GM23338 (cell line): ENCODE measurements at regions not wholly inside any gene's neighbourhood (a gene's known extent, or its start where the extent isn't known, plus 50 kb on each side); places are given as distances from the start of the nearest gene placed in this dataset.

Experiments used
- ATAC-seq: fragments of 200-7000 bp; cut with Tn5 transposase; 3 replicates; pipeline ENCODE4 v1.9.1; 2020
- DNase-seq: peaks from one replicate; pipeline ENCODE4 v3.0.0-alpha.2; 2015; ENCODE audit warnings: low spot score
- H2AFZ ChIP-seq: fragments of 200-600 bp; sonication (generic); 2 replicates; pipeline ENCODE4 v1.8.0; 2016; ENCODE audit warnings: antibody characterized with exemption, mild to moderate bottlenecking, moderate library complexity
- H3F3A ChIP-seq: fragments of 200-600 bp; sonication (generic); replicated peaks from 2 replicates; pipeline ENCODE4 v1.8.0; 2017; ENCODE audit warnings: antibody characterized with exemption, mixed run types, low read depth
- H3K27ac ChIP-seq: fragments of 200-600 bp; sonication (generic); 2 replicates; pipeline ENCODE4 v1.6.1; 2016; ENCODE audit warnings: low read depth
- H3K27me3 ChIP-seq: fragments of 200-600 bp; sonication (generic); 2 replicates; pipeline ENCODE4 v1.8.0; 2016; ENCODE audit warnings: mild to moderate bottlenecking, mixed run types, moderate library complexity; ENCODE audit not compliant: insufficient read depth
- H3K36me3 ChIP-seq: fragments of 200-600 bp; sonication (generic); 2 replicates; pipeline ENCODE4 v1.8.0; 2016; ENCODE audit warnings: mild to moderate bottlenecking; ENCODE audit not compliant: insufficient read depth
- H3K4me1 ChIP-seq: fragments of 200-600 bp; sonication (generic); 2 replicates; pipeline ENCODE4 v1.8.0; 2016; ENCODE audit warnings: mild to moderate bottlenecking, moderate library complexity; ENCODE audit not compliant: insufficient read depth
- H3K4me2 ChIP-seq: fragments of 200-600 bp; sonication (generic); 2 replicates; pipeline ENCODE4 v1.7.1; 2017; ENCODE audit warnings: mixed run types
- H3K4me3 ChIP-seq: fragments of 200-600 bp; sonication (generic); 2 replicates; pipeline ENCODE4 v1.6.1; 2016; ENCODE audit warnings: mixed run types
- H3K79me2 ChIP-seq: fragments of 200-600 bp; sonication (generic); replicated peaks from 2 replicates; pipeline ENCODE4 v1.8.0; 2017; ENCODE audit warnings: mild to moderate bottlenecking; ENCODE audit not compliant: insufficient read depth
- H3K9me2 ChIP-seq: fragments of 200-600 bp; sonication (generic); 2 replicates; pipeline ENCODE4 v1.8.0; 2017; ENCODE audit not compliant: insufficient read depth
- H4K20me1 ChIP-seq: fragments of 200-600 bp; sonication (generic); replicated peaks from 2 replicates; pipeline ENCODE4 v1.8.0; 2017; ENCODE audit warnings: mild to moderate bottlenecking; ENCODE audit not compliant: insufficient read depth
- H3K27ac Mint-ChIP-seq: 2 replicates; pipeline ENCODE4 v1.8.0; 2020; ENCODE audit warnings: inconsistent platforms, mild to moderate bottlenecking, moderate library complexity, mixed read lengths
- H3K27me3 Mint-ChIP-seq: 3 replicates; pipeline ENCODE4 v1.8.0; 2022; ENCODE audit warnings: low read depth, mild to moderate bottlenecking, moderate library complexity, mixed read lengths, inconsistent platforms; ENCODE audit not compliant: insufficient read depth, poor library complexity
- H3K36me3 Mint-ChIP-seq: 3 replicates; pipeline ENCODE4 v1.8.0; 2021; ENCODE audit warnings: low read depth, mild to moderate bottlenecking, inconsistent platforms, moderate library complexity, mixed read lengths
- H3K4me1 Mint-ChIP-seq: 3 replicates; pipeline ENCODE4 v1.8.0; 2020; ENCODE audit warnings: mild to moderate bottlenecking, inconsistent platforms, mixed read lengths
- H3K4me3 Mint-ChIP-seq: 3 replicates; pipeline ENCODE4 v1.8.0; 2021; ENCODE audit warnings: moderate library complexity, mild to moderate bottlenecking, inconsistent platforms, mixed read lengths
- H3K9me3 Mint-ChIP-seq: 3 replicates; pipeline ENCODE4 v1.8.0; 2020; ENCODE audit warnings: moderate library complexity, mild to moderate bottlenecking, inconsistent platforms, mixed read lengths
- CREB1 ChIP-seq: fragments of 250-450 bp; sonication (Bioruptor Pico); IDR thresholded peaks from 2 replicates; pipeline ENCODE4 v1.5.0; 2020; ENCODE audit warnings: low read depth, mild to moderate bottlenecking, moderate library complexity
- EZH2 ChIP-seq: fragments of 200-600 bp; sonication (generic); IDR thresholded peaks from one replicate; pipeline ENCODE4 v1.8.0; 2017; ENCODE audit warnings: antibody characterized with exemption, mild to moderate bottlenecking, low read depth; ENCODE audit not compliant: unreplicated experiment
- EZH2phosphoT487 ChIP-seq: fragments of 200-600 bp; sonication (generic); IDR thresholded peaks from one replicate; pipeline ENCODE4 v1.8.1; 2018; ENCODE audit warnings: antibody characterized with exemption; ENCODE audit not compliant: unreplicated experiment
- JUNB ChIP-seq: IDR thresholded peaks from one replicate; pipeline ENCODE4 v1.6.1; 2016; ENCODE audit warnings: antibody characterized with exemption; ENCODE audit not compliant: unreplicated experiment
- NANOG ChIP-seq: IDR thresholded peaks from 2 replicates; pipeline ENCODE4 v1.6.1; 2016; ENCODE audit warnings: antibody characterized with exemption, borderline replicate concordance
- POLR2AphosphoS5 ChIP-seq: IDR thresholded peaks from 2 replicates; pipeline ENCODE4 v1.6.1; 2016; ENCODE audit warnings: antibody characterized with exemption, low read depth
- REST ChIP-seq: IDR thresholded peaks from one replicate; pipeline ENCODE4 v1.6.1; 2018; ENCODE audit warnings: antibody characterized with exemption; ENCODE audit not compliant: unreplicated experiment
- STAT1 ChIP-seq: IDR thresholded peaks from one replicate; pipeline ENCODE4 v1.6.1; 2016; ENCODE audit warnings: antibody characterized with exemption; ENCODE audit not compliant: unreplicated experiment
- ZNF114 ChIP-seq: fragments of 250-450 bp; sonication (Bioruptor Pico); IDR thresholded peaks from 2 replicates; pipeline ENCODE4 v1.5.0; 2020; ENCODE audit warnings: mild to moderate bottlenecking, moderate library complexity
- ZNF331 ChIP-seq: fragments of 250-450 bp; sonication (Bioruptor Pico); IDR thresholded peaks from 2 replicates; pipeline ENCODE4 v1.5.0; 2020; ENCODE audit warnings: low read depth, mild to moderate bottlenecking, moderate library complexity
- TF ChIP-seq, protein P1 (sequence below): fragments of 250-450 bp; sonication (Bioruptor Pico); IDR thresholded peaks from 2 replicates; pipeline ENCODE4 v1.5.0; 2020; ENCODE audit warnings: mild to moderate bottlenecking, moderate library complexity
- TF ChIP-seq, protein P2 (sequence below): IDR thresholded peaks from 2 replicates; pipeline ENCODE4 v1.6.1; 2016; ENCODE audit warnings: antibody characterized with exemption
- TF ChIP-seq, protein P3 (sequence below), 2 experiments: fragments of 200-600 bp in 1 of 2; sonication (generic) in 1 of 2; conservative IDR thresholded peaks; 2 replicates each; pipeline versions ENCODE4 v1.5.1 to v1.6.1; 2016 to 2017; ENCODE audit warnings: antibody characterized with exemption in 2 of 2, low read depth in 2 of 2, mild to moderate bottlenecking in 2 of 2, moderate library complexity in 1 of 2

DNA sequence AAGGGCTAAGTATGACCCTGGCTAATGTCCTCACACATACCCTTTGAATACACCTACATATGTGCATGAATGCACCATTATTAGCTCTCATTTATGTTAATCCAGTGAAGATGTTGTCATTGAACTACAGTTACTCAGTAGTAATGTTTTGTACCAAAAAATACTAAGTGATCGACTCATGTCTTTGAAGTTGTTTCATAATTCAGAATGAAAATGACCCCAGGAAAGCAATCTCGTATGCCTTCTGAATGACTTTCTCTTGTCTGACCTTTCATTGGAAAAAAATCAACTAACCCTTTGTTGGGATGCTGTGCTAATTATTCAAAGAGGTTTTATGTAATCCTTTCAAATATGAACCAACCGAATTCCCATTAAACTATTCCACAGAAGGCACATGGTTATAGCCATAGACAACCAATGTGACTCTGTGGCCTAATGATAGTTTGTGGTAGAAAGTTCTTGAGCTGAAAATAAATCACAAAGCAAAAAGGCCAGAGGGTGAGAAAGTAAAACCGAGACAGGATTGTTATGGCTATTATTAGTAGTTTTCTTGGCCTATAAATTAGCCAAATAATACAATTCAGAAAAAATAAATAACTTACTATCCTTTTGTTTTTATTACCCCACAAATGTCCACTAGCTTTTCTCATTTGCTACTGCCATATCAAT, 86.8 kb upstream of the STARD13 start:
- Histone ChIP-seq H3K27me3 (no peaks in the 10 kb centered on the region), H3K79me2 (no peaks in the 10 kb centered on the region), H3K27ac (no peak overlapping the region), H3K9me2 (no peaks in the 10 kb centered on the region), H4K20me1 (no peaks in the 10 kb centered on the region), H3K4me1 (no peaks in the 10 kb centered on the region), H2AFZ (no peak overlapping the region), H3K4me2 (no peak overlapping the region), H3F3A (no peaks in the 10 kb centered on the region), H3K36me3 (no peaks in the 10 kb centered on the region), H3K4me3 (no peak overlapping the region)
- DNase-seq (no peak), ATAC-seq (no peak)
- H3K9me3 Mint-ChIP-seq = no peaks in the 10 kb centered on the region
- TF ChIP-seq EZH2phosphoT487 (no peak), STAT1 (no peak), CREB1 (CRISPR knock-in tag) (no peak), REST (no peak), ZNF331 (CRISPR knock-in tag) (no peak), ZNF114 (CRISPR knock-in tag) (no peak), POLR2AphosphoS5 (no peak), JUNB (no peak), NANOG (no peak), EZH2 (no peak)
- TF ChIP-seq, protein P1, sequence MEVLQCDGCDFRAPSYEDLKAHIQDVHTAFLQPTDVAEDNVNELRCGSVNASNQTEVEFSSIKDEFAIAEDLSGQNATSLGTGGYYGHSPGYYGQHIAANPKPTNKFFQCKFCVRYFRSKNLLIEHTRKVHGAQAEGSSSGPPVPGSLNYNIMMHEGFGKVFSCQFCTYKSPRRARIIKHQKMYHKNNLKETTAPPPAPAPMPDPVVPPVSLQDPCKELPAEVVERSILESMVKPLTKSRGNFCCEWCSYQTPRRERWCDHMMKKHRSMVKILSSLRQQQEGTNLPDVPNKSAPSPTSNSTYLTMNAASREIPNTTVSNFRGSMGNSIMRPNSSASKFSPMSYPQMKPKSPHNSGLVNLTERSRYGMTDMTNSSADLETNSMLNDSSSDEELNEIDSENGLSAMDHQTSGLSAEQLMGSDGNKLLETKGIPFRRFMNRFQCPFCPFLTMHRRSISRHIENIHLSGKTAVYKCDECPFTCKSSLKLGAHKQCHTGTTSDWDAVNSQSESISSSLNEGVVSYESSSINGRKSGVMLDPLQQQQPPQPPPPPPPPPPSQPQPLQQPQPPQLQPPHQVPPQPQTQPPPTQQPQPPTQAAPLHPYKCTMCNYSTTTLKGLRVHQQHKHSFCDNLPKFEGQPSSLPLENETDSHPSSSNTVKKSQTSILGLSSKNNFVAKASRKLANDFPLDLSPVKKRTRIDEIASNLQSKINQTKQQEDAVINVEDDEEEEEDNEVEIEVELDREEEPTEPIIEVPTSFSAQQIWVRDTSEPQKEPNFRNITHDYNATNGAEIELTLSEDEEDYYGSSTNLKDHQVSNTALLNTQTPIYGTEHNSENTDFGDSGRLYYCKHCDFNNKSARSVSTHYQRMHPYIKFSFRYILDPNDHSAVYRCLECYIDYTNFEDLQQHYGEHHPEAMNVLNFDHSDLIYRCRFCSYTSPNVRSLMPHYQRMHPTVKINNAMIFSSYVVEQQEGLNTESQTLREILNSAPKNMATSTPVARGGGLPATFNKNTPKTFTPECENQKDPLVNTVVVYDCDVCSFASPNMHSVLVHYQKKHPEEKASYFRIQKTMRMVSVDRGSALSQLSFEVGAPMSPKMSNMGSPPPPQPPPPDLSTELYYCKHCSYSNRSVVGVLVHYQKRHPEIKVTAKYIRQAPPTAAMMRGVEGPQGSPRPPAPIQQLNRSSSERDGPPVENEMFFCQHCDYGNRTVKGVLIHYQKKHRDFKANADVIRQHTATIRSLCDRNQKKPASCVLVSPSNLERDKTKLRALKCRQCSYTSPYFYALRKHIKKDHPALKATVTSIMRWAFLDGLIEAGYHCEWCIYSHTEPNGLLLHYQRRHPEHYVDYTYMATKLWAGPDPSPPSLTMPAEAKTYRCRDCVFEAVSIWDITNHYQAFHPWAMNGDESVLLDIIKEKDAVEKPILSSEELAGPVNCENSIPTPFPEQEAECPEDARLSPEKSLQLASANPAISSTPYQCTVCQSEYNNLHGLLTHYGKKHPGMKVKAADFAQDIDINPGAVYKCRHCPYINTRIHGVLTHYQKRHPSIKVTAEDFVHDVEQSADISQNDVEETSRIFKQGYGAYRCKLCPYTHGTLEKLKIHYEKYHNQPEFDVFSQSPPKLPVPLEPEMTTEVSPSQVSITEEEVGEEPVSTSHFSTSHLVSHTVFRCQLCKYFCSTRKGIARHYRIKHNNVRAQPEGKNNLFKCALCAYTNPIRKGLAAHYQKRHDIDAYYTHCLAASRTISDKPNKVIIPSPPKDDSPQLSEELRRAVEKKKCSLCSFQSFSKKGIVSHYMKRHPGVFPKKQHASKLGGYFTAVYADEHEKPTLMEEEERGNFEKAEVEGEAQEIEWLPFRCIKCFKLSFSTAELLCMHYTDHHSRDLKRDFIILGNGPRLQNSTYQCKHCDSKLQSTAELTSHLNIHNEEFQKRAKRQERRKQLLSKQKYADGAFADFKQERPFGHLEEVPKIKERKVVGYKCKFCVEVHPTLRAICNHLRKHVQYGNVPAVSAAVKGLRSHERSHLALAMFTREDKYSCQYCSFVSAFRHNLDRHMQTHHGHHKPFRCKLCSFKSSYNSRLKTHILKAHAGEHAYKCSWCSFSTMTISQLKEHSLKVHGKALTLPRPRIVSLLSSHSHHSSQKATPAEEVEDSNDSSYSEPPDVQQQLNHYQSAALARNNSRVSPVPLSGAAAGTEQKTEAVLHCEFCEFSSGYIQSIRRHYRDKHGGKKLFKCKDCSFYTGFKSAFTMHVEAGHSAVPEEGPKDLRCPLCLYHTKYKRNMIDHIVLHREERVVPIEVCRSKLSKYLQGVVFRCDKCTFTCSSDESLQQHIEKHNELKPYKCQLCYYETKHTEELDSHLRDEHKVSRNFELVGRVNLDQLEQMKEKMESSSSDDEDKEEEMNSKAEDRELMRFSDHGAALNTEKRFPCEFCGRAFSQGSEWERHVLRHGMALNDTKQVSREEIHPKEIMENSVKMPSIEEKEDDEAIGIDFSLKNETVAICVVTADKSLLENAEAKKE (CRISPR knock-in tag) = no peak
- TF ChIP-seq, protein P2, sequence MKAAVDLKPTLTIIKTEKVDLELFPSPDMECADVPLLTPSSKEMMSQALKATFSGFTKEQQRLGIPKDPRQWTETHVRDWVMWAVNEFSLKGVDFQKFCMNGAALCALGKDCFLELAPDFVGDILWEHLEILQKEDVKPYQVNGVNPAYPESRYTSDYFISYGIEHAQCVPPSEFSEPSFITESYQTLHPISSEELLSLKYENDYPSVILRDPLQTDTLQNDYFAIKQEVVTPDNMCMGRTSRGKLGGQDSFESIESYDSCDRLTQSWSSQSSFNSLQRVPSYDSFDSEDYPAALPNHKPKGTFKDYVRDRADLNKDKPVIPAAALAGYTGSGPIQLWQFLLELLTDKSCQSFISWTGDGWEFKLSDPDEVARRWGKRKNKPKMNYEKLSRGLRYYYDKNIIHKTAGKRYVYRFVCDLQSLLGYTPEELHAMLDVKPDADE = no peak
- TF ChIP-seq, protein P3, sequence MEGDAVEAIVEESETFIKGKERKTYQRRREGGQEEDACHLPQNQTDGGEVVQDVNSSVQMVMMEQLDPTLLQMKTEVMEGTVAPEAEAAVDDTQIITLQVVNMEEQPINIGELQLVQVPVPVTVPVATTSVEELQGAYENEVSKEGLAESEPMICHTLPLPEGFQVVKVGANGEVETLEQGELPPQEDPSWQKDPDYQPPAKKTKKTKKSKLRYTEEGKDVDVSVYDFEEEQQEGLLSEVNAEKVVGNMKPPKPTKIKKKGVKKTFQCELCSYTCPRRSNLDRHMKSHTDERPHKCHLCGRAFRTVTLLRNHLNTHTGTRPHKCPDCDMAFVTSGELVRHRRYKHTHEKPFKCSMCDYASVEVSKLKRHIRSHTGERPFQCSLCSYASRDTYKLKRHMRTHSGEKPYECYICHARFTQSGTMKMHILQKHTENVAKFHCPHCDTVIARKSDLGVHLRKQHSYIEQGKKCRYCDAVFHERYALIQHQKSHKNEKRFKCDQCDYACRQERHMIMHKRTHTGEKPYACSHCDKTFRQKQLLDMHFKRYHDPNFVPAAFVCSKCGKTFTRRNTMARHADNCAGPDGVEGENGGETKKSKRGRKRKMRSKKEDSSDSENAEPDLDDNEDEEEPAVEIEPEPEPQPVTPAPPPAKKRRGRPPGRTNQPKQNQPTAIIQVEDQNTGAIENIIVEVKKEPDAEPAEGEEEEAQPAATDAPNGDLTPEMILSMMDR (conservative IDR thresholded peaks at IDR 0.05; ENCODE audit: low read depth in 2 of 2) = no peak
- no peak overlapping the region for H3K27ac Mint-ChIP-seq
- no peak overlapping the region for H3K4me3 Mint-ChIP-seq
- peaks cover 2% of the 10 kb centered on the region for H3K27me3 Mint-ChIP-seq
- H3K4me1 Mint-ChIP-seq = no peaks in the 10 kb centered on the region
- no peaks in the 10 kb centered on the region for H3K36me3 Mint-ChIP-seq
